NCI-H526 treated with DMSO at 0.1 percent for 48 hours (cell line): ENCODE measurements at regions not wholly inside any gene's neighbourhood (a gene's known extent, or its start where the extent isn't known, plus 50 kb on each side); places are given as distances from the start of the nearest gene placed in this dataset.

Experiments
- DNase-seq: peaks from one replicate; lab custom pipeline; 2025; lab: John Stamatoyannopoulos, UW

- DNase-seq = no peak
Observed at GRCh38 chr2:13014783-13015182, 298.0 kb downstream of the TRIB2 start.

GRCh38 chr2:13015532-13016320 is 299.0 kb downstream of the TRIB2 start:
- no peak for DNase-seq

GRCh38 chr2:13018490-13018889 is 301.8 kb downstream of the TRIB2 start:
- no peak for DNase-seq

GRCh38 chr2:13019781-13020180 is 303.0 kb downstream of the TRIB2 start:
- no peak for DNase-seq

GRCh38 chr2:13020469-13020868 is 303.7 kb downstream of the TRIB2 start:
- DNase-seq = no peak

- no peak for DNase-seq
Observed at GRCh38 chr2:13021470-13021957, 304.8 kb downstream of the TRIB2 start.

- DNase-seq = no peak
Observed at GRCh38 chr2:13030606-13031005, 313.9 kb downstream of the TRIB2 start.

- no peak for DNase-seq
Observed at GRCh38 chr2:13034861-13035260, 318.1 kb downstream of the TRIB2 start.

- no peak for DNase-seq
Observed at GRCh38 chr2:13035866-13036265, 319.1 kb downstream of the TRIB2 start.

- DNase-seq = no peak
Observed at GRCh38 chr2:13040043-13040442, 323.3 kb downstream of the TRIB2 start.

GRCh38 chr2:13046557-13047165 is 329.9 kb downstream of the TRIB2 start:
- no peak for DNase-seq

- no peak for DNase-seq
Observed at GRCh38 chr2:13050764-13051163, 334.0 kb downstream of the TRIB2 start.

GRCh38 chr2:13052547-13052946 is 335.8 kb downstream of the TRIB2 start:
- no peak for DNase-seq

GRCh38 chr2:13056259-13056843 is 339.6 kb downstream of the TRIB2 start:
- DNase-seq = peak; percentile 8

GRCh38 chr2:13057671-13058070 is 340.9 kb downstream of the TRIB2 start:
- no peak for DNase-seq

GRCh38 chr2:13066676-13067075 is 349.9 kb downstream of the TRIB2 start:
- DNase-seq = no peak

GRCh38 chr2:13067508-13067907 is 350.8 kb downstream of the TRIB2 start:
- no peak for DNase-seq

GRCh38 chr2:13089971-13090370 is 373.2 kb downstream of the TRIB2 start:
- DNase-seq = no peak

- no peak for DNase-seq
Observed at GRCh38 chr2:13091455-13091854, 374.7 kb downstream of the TRIB2 start.

GRCh38 chr2:13091861-13092378 is 375.2 kb downstream of the TRIB2 start:
- no peak for DNase-seq

- no peak for DNase-seq
Observed at GRCh38 chr2:13093416-13093991, 376.8 kb downstream of the TRIB2 start.

- DNase-seq = no peak
Observed at GRCh38 chr2:13102397-13103063, 385.8 kb downstream of the TRIB2 start.
